ENCODE measurements at regions not wholly inside any gene's neighbourhood (a gene's known extent, or its start where the extent isn't known, plus 50 kb on each side); places are given as distances from the start of the nearest gene placed in this dataset.

GRCh38 chr11:129719037-129719436 is 96.6 kb upstream of the TMEM45B start:
- no peak overlapping the region for H3K4me3 ChIP-seq (ENCODE audit: control insufficient read depth, low read depth, low read length)
- DNase-seq (ENCODE audit: low read depth) = no peak
- TF ChIP-seq CTCF (conservative IDR thresholded peaks at IDR 0.05; ENCODE audit: control insufficient read depth, insufficient read depth, low read depth, low read length) = no peak

GRCh38 chr11:129720156-129720555 is 95.5 kb upstream of the TMEM45B start:
- no peak overlapping the region for H3K4me3 ChIP-seq (ENCODE audit: control insufficient read depth, low read depth, low read length)
- no peak for DNase-seq (ENCODE audit: low read depth)
- TF ChIP-seq CTCF (conservative IDR thresholded peaks at IDR 0.05; ENCODE audit: control insufficient read depth, insufficient read depth, low read depth, low read length) = no peak

- H3K4me3 ChIP-seq (ENCODE audit: control insufficient read depth, low read depth, low read length) = no peak overlapping the region
- DNase-seq (ENCODE audit: low read depth) = no peak
- TF ChIP-seq CTCF (conservative IDR thresholded peaks at IDR 0.05; ENCODE audit: control insufficient read depth, insufficient read depth, low read depth, low read length) = no peak
Measured at GRCh38 chr11:129720994-129721393, 94.7 kb upstream of the TMEM45B start.

GRCh38 chr11:129721685-129722084 is 94.0 kb upstream of the TMEM45B start:
- no peak overlapping the region for H3K4me3 ChIP-seq (ENCODE audit: control insufficient read depth, low read depth, low read length)
- TF ChIP-seq CTCF (conservative IDR thresholded peaks at IDR 0.05; ENCODE audit: control insufficient read depth, insufficient read depth, low read depth, low read length) = no peak
- DNase-seq (ENCODE audit: low read depth) = no peak

GRCh38 chr11:129722529-129722928 is 93.1 kb upstream of the TMEM45B start:
- TF ChIP-seq CTCF (conservative IDR thresholded peaks at IDR 0.05; ENCODE audit: control insufficient read depth, insufficient read depth, low read depth, low read length) = no peak
- no peak for DNase-seq (ENCODE audit: low read depth)

GRCh38 chr11:129723146-129723760 is 92.4 kb upstream of the TMEM45B start:
- DNase-seq (ENCODE audit: low read depth) = no peak
- TF ChIP-seq CTCF (conservative IDR thresholded peaks at IDR 0.05; ENCODE audit: control insufficient read depth, insufficient read depth, low read depth, low read length) = no peak

More at GRCh38 chr11:129722529-129722928, 93.1 kb upstream of the TMEM45B start:
- no peak overlapping the region for H3K4me3 ChIP-seq (ENCODE audit: control insufficient read depth, low read depth, low read length)

GRCh38 chr11:129723761-129724162 is 91.9 kb upstream of the TMEM45B start:
- no peak for TF ChIP-seq CTCF (conservative IDR thresholded peaks at IDR 0.05; ENCODE audit: control insufficient read depth, insufficient read depth, low read depth, low read length)
- H3K4me3 ChIP-seq (ENCODE audit: control insufficient read depth, low read depth, low read length) = no peak overlapping the region
- DNase-seq (ENCODE audit: low read depth) = no peak

More at GRCh38 chr11:129723146-129723760, 92.4 kb upstream of the TMEM45B start:
- no peak overlapping the region for H3K4me3 ChIP-seq (ENCODE audit: control insufficient read depth, low read depth, low read length)
